ENCODE measurements at regions not wholly inside any gene's neighbourhood (a gene's known extent, or its start where the extent isn't known, plus 50 kb on each side); places are given as distances from the start of the nearest gene placed in this dataset.

DNA sequence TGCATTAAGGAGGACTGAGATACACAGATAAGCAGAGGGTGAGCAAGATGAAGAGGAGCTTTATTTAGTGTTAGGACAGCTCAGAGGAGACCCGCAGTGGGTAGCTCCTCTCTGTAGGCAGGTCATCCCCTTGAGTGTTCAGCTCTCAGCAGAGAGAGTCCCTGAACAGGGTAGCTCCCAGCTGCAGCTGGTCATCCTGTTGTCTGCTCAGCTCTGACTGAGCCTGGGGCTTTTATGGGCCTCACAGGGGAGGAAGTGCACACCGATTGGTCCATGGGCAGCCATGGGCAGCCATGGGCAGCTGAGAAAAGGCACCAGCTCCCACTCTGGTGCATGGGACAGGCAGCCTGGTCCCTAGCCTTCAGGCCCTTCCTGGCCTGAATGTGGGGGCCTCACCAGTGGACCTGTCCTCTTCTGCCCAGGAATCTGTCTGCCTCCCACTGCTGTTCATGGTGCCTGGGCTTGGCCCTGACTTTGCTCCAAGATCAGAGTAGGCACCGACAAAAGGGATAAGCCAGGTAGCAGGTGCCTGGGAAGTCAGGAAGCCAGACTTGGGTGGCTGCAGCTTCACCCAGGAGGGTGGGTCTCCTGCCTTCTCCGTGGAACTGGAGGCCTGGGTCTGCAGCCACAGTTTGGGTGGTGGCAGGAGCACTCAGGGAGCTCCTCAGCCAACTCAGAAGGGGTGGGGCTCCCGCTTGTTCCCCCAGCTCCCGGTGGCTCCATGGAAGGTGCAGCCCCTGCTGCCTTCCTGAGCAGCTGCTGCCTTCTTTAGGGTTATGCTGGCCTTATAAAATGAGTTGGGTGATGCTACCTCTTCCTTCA lies 54.7 kb downstream of the MYEOV start:
- peaks cover 11% of the 10 kb centered on the region for H3K4me1 Mint-ChIP-seq (ENCODE audit: low read depth)
- no peaks in the 10 kb centered on the region for H3K9me3 Mint-ChIP-seq (ENCODE audit: low read depth)
- H3K27ac Mint-ChIP-seq: no peak overlapping the region
- H3K27me3 Mint-ChIP-seq: no peaks in the 10 kb centered on the region
- H3K36me3 Mint-ChIP-seq: no peaks in the 10 kb centered on the region
- no peak overlapping the region for H3K4me3 Mint-ChIP-seq

DNA sequence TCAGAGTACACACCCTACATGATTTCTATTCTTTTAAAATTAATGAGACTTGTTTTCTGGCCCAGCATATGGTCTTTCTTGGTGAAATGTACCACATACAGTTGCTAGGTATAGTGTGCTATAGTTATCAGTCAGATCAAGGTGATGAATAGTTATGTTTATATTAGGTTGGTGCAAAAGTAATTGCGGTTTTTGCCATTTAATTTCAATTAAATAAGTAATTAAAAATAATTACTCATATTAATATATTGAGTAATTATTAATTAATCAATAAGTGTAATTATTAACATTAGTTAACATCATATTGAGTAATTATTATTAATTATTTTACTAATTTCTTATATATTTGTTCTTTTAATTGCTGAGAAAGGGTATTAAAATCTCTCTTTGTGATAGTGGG lies 56.1 kb downstream of the MYEOV start:
- no peaks in the 10 kb centered on the region for H3K36me3 Mint-ChIP-seq
- H3K4me3 Mint-ChIP-seq: no peak overlapping the region
- no peaks in the 10 kb centered on the region for H3K9me3 Mint-ChIP-seq (ENCODE audit: low read depth)
- H3K27me3 Mint-ChIP-seq: no peaks in the 10 kb centered on the region
- no peak overlapping the region for H3K27ac Mint-ChIP-seq
- peaks cover 11% of the 10 kb centered on the region for H3K4me1 Mint-ChIP-seq (ENCODE audit: low read depth)

DNA sequence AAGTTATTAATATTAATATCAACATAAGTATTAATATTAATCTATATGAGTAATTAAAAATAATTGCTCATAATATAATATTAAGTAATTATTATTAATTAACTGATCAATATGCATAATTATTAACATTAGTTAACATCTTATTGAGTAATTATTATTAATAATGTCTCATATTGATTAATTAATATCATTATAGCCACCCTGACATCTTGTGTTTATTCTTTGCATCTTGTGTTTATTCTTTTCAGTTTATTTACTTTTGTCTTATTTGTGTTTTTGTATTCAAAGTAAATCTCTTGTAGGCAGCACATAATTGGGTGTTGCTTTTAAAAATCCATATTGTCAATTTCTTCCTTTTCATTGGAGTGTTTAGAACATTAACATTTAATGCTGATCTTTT lies 56.6 kb downstream of the MYEOV start:
- Mint-ChIP-seq H3K27me3 (no peaks in the 10 kb centered on the region), H3K9me3 (ENCODE audit: low read depth) (no peaks in the 10 kb centered on the region), H3K4me1 (ENCODE audit: low read depth) (peaks cover 11% of the 10 kb centered on the region), H3K4me3 (no peak overlapping the region), H3K27ac (no peak overlapping the region), H3K36me3 (no peaks in the 10 kb centered on the region)

- Mint-ChIP-seq H3K36me3 (no peaks in the 10 kb centered on the region), H3K27ac (no peak overlapping the region), H3K27me3 (no peaks in the 10 kb centered on the region), H3K4me1 (ENCODE audit: low read depth) (peaks cover 11% of the 10 kb centered on the region), H3K4me3 (no peak overlapping the region), H3K9me3 (ENCODE audit: low read depth) (no peaks in the 10 kb centered on the region)
Measured at GRCh38 chr11:69351460-69351859, 57.5 kb downstream of the MYEOV start.

DNA sequence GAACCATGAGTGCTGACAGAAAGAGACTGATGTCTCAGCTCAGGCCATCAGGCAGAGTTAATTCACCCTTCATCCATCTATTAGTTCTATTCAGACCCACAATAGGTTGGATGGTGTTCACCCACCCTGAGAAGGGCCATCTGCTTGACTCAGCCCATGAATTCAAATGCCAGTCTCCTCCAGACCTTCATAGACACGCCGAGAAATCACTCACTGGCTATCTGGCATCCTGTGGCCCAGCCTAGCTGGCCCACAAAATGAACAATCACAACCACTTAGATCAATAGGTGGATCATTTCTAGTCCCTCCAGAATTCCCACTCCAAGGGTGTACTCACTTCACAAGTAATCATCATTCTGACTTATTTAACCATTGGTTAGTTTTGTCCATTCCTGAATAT lies 58.2 kb downstream of the MYEOV start:
- no peak overlapping the region for H3K4me3 Mint-ChIP-seq
- H3K27ac Mint-ChIP-seq: peak overlapping the region; percentile 35
- H3K4me1 Mint-ChIP-seq (ENCODE audit: low read depth): peaks cover 11% of the 10 kb centered on the region
- no peaks in the 10 kb centered on the region for H3K36me3 Mint-ChIP-seq
- no peaks in the 10 kb centered on the region for H3K9me3 Mint-ChIP-seq (ENCODE audit: low read depth)
- H3K27me3 Mint-ChIP-seq: no peaks in the 10 kb centered on the region

GRCh38 chr11:69352715-69353319 lies 58.9 kb downstream of the MYEOV start:
- Mint-ChIP-seq H3K4me3 (no peak overlapping the region), H3K27me3 (no peaks in the 10 kb centered on the region), H3K9me3 (ENCODE audit: low read depth) (no peaks in the 10 kb centered on the region), H3K4me1 (ENCODE audit: low read depth) (peaks cover 11% of the 10 kb centered on the region), H3K36me3 (no peaks in the 10 kb centered on the region), H3K27ac (peak overlapping the region; percentile 35)

GRCh38 chr11:69353696-69354544 lies 60.0 kb downstream of the MYEOV start:
- Mint-ChIP-seq H3K27ac (no peak overlapping the region), H3K9me3 (ENCODE audit: low read depth) (no peaks in the 10 kb centered on the region), H3K36me3 (no peaks in the 10 kb centered on the region)

GRCh38 chr11:69354545-69354897 lies 60.6 kb downstream of the MYEOV start:
- Mint-ChIP-seq H3K9me3 (ENCODE audit: low read depth) (no peaks in the 10 kb centered on the region), H3K27ac (no peak overlapping the region), H3K4me1 (ENCODE audit: low read depth) (peaks cover 11% of the 10 kb centered on the region), H3K4me3 (no peak overlapping the region), H3K36me3 (no peaks in the 10 kb centered on the region), H3K27me3 (no peaks in the 10 kb centered on the region)

More at GRCh38 chr11:69353696-69354544, 60.0 kb downstream of the MYEOV start:
- Mint-ChIP-seq H3K4me3 (no peak overlapping the region), H3K4me1 (ENCODE audit: low read depth) (peaks cover 11% of the 10 kb centered on the region), H3K27me3 (no peaks in the 10 kb centered on the region)

- no peak overlapping the region for H3K27ac Mint-ChIP-seq
Measured at GRCh38 chr11:69355346-69355940, 61.5 kb downstream of the MYEOV start.

DNA sequence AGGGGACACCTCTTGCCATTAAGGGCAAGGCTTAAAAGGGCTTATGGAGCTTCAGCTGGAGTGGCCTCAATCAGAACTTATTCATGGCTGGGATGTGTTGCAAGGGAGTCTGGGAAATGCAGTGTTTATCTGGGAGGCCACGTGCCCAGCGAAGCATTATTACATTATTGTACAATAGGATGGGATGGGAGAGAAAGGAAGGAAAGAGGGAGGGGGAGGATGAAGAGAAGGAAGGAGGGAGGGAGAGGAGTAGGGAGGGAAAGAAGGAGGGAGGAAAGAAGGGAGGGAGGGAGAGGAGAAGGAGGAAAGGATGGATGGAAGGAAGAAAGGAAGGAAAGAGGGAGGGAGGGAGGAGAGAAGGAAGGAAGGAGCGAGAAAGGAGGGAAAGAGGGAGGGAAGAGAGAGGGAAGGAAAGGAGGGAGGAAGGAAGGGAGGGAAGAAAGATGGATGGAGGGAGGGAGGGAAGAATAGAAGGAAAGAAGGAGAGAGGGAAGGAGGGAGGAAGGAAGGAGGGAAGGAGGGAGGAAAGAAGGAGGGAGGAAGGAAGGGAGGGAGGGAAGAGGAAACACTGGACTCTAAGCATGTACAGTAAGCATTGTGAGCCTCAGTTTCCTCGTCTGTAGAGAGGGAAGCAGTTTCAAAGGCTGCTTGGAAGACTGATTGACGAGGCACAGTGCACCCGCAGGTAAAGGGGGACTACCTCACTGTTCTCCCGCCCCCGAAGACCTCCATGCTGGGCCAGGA lies 62.2 kb downstream of the MYEOV start:
- Mint-ChIP-seq H3K27ac (no peak overlapping the region), H3K36me3 (peaks cover 3% of the 10 kb centered on the region), H3K4me3 (no peak overlapping the region), H3K27me3 (no peaks in the 10 kb centered on the region), H3K4me1 (ENCODE audit: low read depth) (peaks cover 11% of the 10 kb centered on the region), H3K9me3 (ENCODE audit: low read depth) (no peaks in the 10 kb centered on the region)

More at GRCh38 chr11:69355346-69355940, 61.5 kb downstream of the MYEOV start:
- no peak overlapping the region for H3K4me3 Mint-ChIP-seq
- peaks cover 3% of the 10 kb centered on the region for H3K36me3 Mint-ChIP-seq
- no peaks in the 10 kb centered on the region for H3K9me3 Mint-ChIP-seq (ENCODE audit: low read depth)
- H3K27me3 Mint-ChIP-seq: no peaks in the 10 kb centered on the region
- peaks cover 11% of the 10 kb centered on the region for H3K4me1 Mint-ChIP-seq (ENCODE audit: low read depth)

DNA sequence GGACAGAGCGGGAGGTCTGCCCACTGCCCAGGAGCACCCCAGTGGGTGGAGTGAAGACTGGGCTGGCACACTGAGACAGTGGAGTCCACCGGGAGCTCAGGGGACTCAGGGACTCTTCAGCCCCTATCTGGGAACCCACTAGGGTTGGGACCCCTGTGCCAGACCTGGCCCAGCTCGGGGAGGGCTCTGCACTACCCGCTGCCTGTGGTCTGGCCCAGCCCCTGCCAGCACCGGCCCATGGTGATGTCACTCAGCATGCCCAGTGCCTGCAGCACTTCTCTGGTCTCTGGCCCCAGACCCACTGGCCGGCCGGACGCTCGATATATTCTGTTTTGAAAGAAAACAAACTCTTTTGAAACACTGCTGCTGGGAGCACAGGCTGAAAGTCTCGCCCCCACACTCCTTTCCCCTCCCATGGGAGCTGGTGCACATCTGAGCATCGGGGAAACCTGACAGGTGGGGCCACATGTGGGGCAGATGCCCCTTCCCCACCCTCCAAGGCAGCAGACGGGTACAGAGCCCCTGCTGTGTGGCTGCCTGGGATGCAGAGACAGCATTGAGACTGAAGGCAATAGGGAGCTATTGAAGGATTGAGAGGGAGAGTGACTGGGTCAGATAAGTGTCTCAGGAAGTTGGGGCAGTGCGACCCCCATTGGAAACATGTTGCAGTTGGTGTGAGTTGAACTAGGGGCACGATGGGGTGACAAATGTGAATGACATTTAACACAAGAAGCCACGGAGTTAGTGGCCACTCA lies 62.9 kb downstream of the MYEOV start:
- Mint-ChIP-seq H3K9me3 (ENCODE audit: low read depth) (no peaks in the 10 kb centered on the region), H3K27ac (no peak overlapping the region), H3K4me3 (no peak overlapping the region)

GRCh38 chr11:69357458-69358397 lies 63.8 kb downstream of the MYEOV start:
- H3K27me3 Mint-ChIP-seq: no peaks in the 10 kb centered on the region
- H3K9me3 Mint-ChIP-seq (ENCODE audit: low read depth): no peaks in the 10 kb centered on the region
- peaks cover 4% of the 10 kb centered on the region for H3K4me1 Mint-ChIP-seq (ENCODE audit: low read depth)
- H3K36me3 Mint-ChIP-seq: peaks cover 3% of the 10 kb centered on the region
- H3K27ac Mint-ChIP-seq: no peak overlapping the region
- H3K4me3 Mint-ChIP-seq: no peak overlapping the region

More for the DNA sequence above, 62.9 kb downstream of the MYEOV start:
- Mint-ChIP-seq H3K36me3 (peaks cover 3% of the 10 kb centered on the region), H3K27me3 (no peaks in the 10 kb centered on the region), H3K4me1 (ENCODE audit: low read depth) (peaks cover 11% of the 10 kb centered on the region)

All from activated naive CD8-positive, alpha-beta T cell (primary cell).